K562 (cell line): ENCODE measurements at regions not wholly inside any gene's neighbourhood (a gene's known extent, or its start where the extent isn't known, plus 50 kb on each side); places are given as distances from the start of the nearest gene placed in this dataset.
"Not testable (repeated sequence)": the region's sequence is repeated elsewhere in the genome, so short reads cannot be mapped to it uniquely, and the experiment has no call there.

ENCODE experiments used
- MGA ChIP-seq: fragments of 450-650 bp; IDR thresholded peaks from 2 replicates; pipeline ENCODE4 v1.6.1; 2016; ENCODE audit warnings: mild to moderate bottlenecking, moderate library complexity
- ZNF589 ChIP-seq: fragments of 200-800 bp; sonication (Bioruptor generic); IDR thresholded peaks from 2 replicates; pipeline ENCODE4 v1.6.1; 2016; ENCODE audit warnings: low read depth, missing genetic modification characterization, missing compliant biosample characterization

- TF ChIP-seq ZNF589 (CRISPR knock-in tag); MGA: not testable (repeated sequence)
These were observed 67.4 kb upstream of the NCOA3 start for GRCh38 chr20:47434128-47434779.
